Small intestine (tissue), 7 donors: ENCODE measurements at regions not wholly inside any gene's neighbourhood (a gene's known extent, or its start where the extent isn't known, plus 50 kb on each side); places are given as distances from the start of the nearest gene placed in this dataset.

Experiments
- DNase-seq, 2 donors: peaks; one replicate each; pipeline versions ENCODE4 v3.0.0 to v3.0.0-alpha.2; 2013
- FAIRE-seq: peaks from 2 replicates; lab custom pipeline; 2012; peaks lifted over from hg19 to GRCh38; lab: Jason Lieb, UNC
- H3K27ac ChIP-seq, 3 donors: one replicate each; pipeline ENCODE4 v1.5.1; 2013; ENCODE audit warnings: low read length in 2 of 3, mild to moderate bottlenecking in 2 of 3, control low read depth in 1 of 3, inconsistent platforms in 1 of 3, low read depth in 1 of 3, moderate library complexity in 1 of 3
- H3K27me3 ChIP-seq, 3 donors: one replicate each; pipeline ENCODE4 v1.6.1; 2013; ENCODE audit warnings: low read length in 3 of 3, inconsistent platforms in 1 of 3; ENCODE audit not compliant: control insufficient read depth in 3 of 3, insufficient read depth in 3 of 3
- H3K36me3 ChIP-seq, 3 donors: one replicate each; pipeline ENCODE4 v1.6.1; 2013; ENCODE audit warnings: low read length in 3 of 3, inconsistent platforms in 1 of 3, low read depth in 1 of 3, mild to moderate bottlenecking in 1 of 3, moderate library complexity in 1 of 3; ENCODE audit not compliant: control insufficient read depth in 3 of 3, insufficient read depth in 2 of 3
- H3K4me1 ChIP-seq, 3 donors: one replicate each; pipeline ENCODE4 v1.6.1; 2013; ENCODE audit warnings: low read length in 2 of 3, inconsistent platforms in 1 of 3, low read depth in 1 of 3, mild to moderate bottlenecking in 1 of 3, moderate library complexity in 1 of 3; ENCODE audit not compliant: control insufficient read depth in 3 of 3, insufficient read depth in 2 of 3
- H3K4me3 ChIP-seq, 3 donors: one replicate each; pipeline ENCODE4 v1.5.1; 2013; ENCODE audit warnings: low read length in 3 of 3, control low read depth in 1 of 3, inconsistent platforms in 1 of 3, low read depth in 1 of 3, mild to moderate bottlenecking in 1 of 3, moderate library complexity in 1 of 3
- H3K9me3 ChIP-seq, 2 donors: one replicate each; pipeline ENCODE4 v1.6.1; 2013; ENCODE audit warnings: low read depth in 1 of 2, low read length in 1 of 2; ENCODE audit not compliant: control insufficient read depth in 2 of 2, insufficient read depth in 1 of 2
- WGBS, 3 donors: extraction: QIAGEN DNeasy Blood & Tissue Kit; methylation state at CpG; one replicate each; pipeline ENCODE4 v1.1.7; 2013; 5-methylcytosine and 5-hydroxymethylcytosine counted together
- donor health status: healthy with polysubstance abuse.
- donor health status: control.
- donor health status: control.
- donor health status: Bipolar disorder and iron deficiency.
- donor health status: healthy.

GRCh38 chr9:26247861-26248260, 569.6 kb upstream of the TUSC1 start:
- Histone ChIP-seq H3K4me3 (no peak overlapping the region), H3K9me3 (no peaks in the 10 kb centered on the region), H3K36me3 (no peaks in the 10 kb centered on the region), H3K4me1 (no peaks in the 10 kb centered on the region), H3K27me3 (no peaks in the 10 kb centered on the region), H3K27ac (no peak overlapping the region)
- no peak for FAIRE-seq
- WGBS, 3 donors: 95 to 100% (median 95%) methylated on average over 1 of the region's 1 CpG
- no peak for DNase-seq

- no peak for DNase-seq
- Histone ChIP-seq H3K27me3 (no peaks in the 10 kb centered on the region), H3K4me3 (no peak overlapping the region), H3K4me1 (no peaks in the 10 kb centered on the region), H3K9me3 (no peaks in the 10 kb centered on the region), H3K27ac (no peak overlapping the region), H3K36me3 (no peaks in the 10 kb centered on the region)
- FAIRE-seq: no peak
- WGBS, 3 donors: 57 to 65% (median 60%) methylated on average over 1 of the region's 1 CpG
Measured at GRCh38 chr9:26244661-26245451, 566.6 kb upstream of the TUSC1 start.

- FAIRE-seq (no peak), DNase-seq (no peak)
- Histone ChIP-seq H3K27me3 (no peaks in the 10 kb centered on the region), H3K27ac (no peak overlapping the region), H3K9me3 (no peaks in the 10 kb centered on the region), H3K4me1 (no peaks in the 10 kb centered on the region), H3K36me3 (no peaks in the 10 kb centered on the region), H3K4me3 (no peak overlapping the region)
- WGBS, 3 donors: 25 to 51% (median 49%) methylated on average over 4 of the region's 4 CpGs
Measured at GRCh38 chr9:26243726-26244125, 565.5 kb upstream of the TUSC1 start.

GRCh38 chr9:26243029-26243697, 564.9 kb upstream of the TUSC1 start:
- no peak overlapping the region for H3K27ac ChIP-seq
- no peaks in the 10 kb centered on the region for H3K36me3 ChIP-seq
- H3K4me1 ChIP-seq: no peaks in the 10 kb centered on the region
- H3K9me3 ChIP-seq: no peaks in the 10 kb centered on the region
- no peak overlapping the region for H3K4me3 ChIP-seq
- DNase-seq (no peak), FAIRE-seq (no peak)
- H3K27me3 ChIP-seq: no peaks in the 10 kb centered on the region
- 43 to 67% (median 65%) methylated on average over 4 of the region's 4 CpGs for WGBS, 3 donors

- FAIRE-seq (no peak), DNase-seq (no peak)
- H3K4me3 ChIP-seq: no peak overlapping the region
- H3K4me1 ChIP-seq: no peaks in the 10 kb centered on the region
- 64 to 79% (median 66%) methylated on average over 2 of the region's 2 CpGs for WGBS, 3 donors
- no peak overlapping the region for H3K27ac ChIP-seq
- H3K9me3 ChIP-seq: no peaks in the 10 kb centered on the region
- H3K36me3 ChIP-seq: no peaks in the 10 kb centered on the region
- no peaks in the 10 kb centered on the region for H3K27me3 ChIP-seq
Measured at GRCh38 chr9:26240020-26240419, 561.8 kb upstream of the TUSC1 start.

GRCh38 chr9:26237256-26237655, 559.0 kb upstream of the TUSC1 start:
- Histone ChIP-seq H3K36me3 (no peaks in the 10 kb centered on the region), H3K27me3 (no peaks in the 10 kb centered on the region), H3K9me3 (no peaks in the 10 kb centered on the region), H3K4me1 (no peaks in the 10 kb centered on the region), H3K27ac (no peak overlapping the region), H3K4me3 (no peak overlapping the region)
- 50 to 59% (median 50%) methylated on average over 3 of the region's 3 CpGs for WGBS, 3 donors
- FAIRE-seq: no peak
- DNase-seq: no peak

- Histone ChIP-seq H3K27ac (no peak overlapping the region), H3K27me3 (no peaks in the 10 kb centered on the region), H3K4me3 (no peak overlapping the region), H3K4me1 (no peaks in the 10 kb centered on the region), H3K36me3 (no peaks in the 10 kb centered on the region), H3K9me3 (no peaks in the 10 kb centered on the region)
- FAIRE-seq: no peak
- no peak for DNase-seq
- 78 to 91% (median 79%) methylated on average over 2 of the region's 2 CpGs for WGBS, 3 donors
Measured at GRCh38 chr9:26234865-26235264, 556.6 kb upstream of the TUSC1 start.

GRCh38 chr9:26231391-26231790, 553.1 kb upstream of the TUSC1 start:
- H3K27ac ChIP-seq: no peak overlapping the region
- FAIRE-seq: no peak
- no peak for DNase-seq
- no peaks in the 10 kb centered on the region for H3K36me3 ChIP-seq
- no peaks in the 10 kb centered on the region for H3K9me3 ChIP-seq
- H3K4me3 ChIP-seq: no peak overlapping the region
- WGBS, 3 donors: 74 to 75% (median 75%) methylated on average over 4 of the region's 4 CpGs
- no peaks in the 10 kb centered on the region for H3K4me1 ChIP-seq
- no peaks in the 10 kb centered on the region for H3K27me3 ChIP-seq
